ENCODE measurements at regions not wholly inside any gene's neighbourhood (a gene's known extent, or its start where the extent isn't known, plus 50 kb on each side); places are given as distances from the start of the nearest gene placed in this dataset.

GRCh38 chr12:4080213-4080612, 193.3 kb upstream of the CCND2 start:
- intact Hi-C loops (cut with DNase I), result no loop called here
- Histone ChIP-seq H3K9me3 (no peaks in the 10 kb centered on the region), H3K27me3 (no peaks in the 10 kb centered on the region), H3K36me3 (no peaks in the 10 kb centered on the region), H3K4me3 (no peak overlapping the region), H3K27ac (no peak overlapping the region), H3K4me1 (no peaks in the 10 kb centered on the region)
- no peak for DNase-seq
- ATAC-seq, result peak; percentile 60
- TF ChIP-seq CTCF (IDR thresholded peaks at IDR 0.05), result no peak

GRCh38 chr12:4074129-4074528, 199.4 kb upstream of the CCND2 start:
- no peak for TF ChIP-seq CTCF (IDR thresholded peaks at IDR 0.05)
- no peak overlapping the region for H3K4me3 ChIP-seq
- no peaks in the 10 kb centered on the region for H3K27me3 ChIP-seq
- ATAC-seq, result no peak
- intact Hi-C loops (cut with DNase I), result no loop called here
- H3K36me3 ChIP-seq, result no peaks in the 10 kb centered on the region
- H3K4me1 ChIP-seq, result no peaks in the 10 kb centered on the region
- H3K9me3 ChIP-seq, result no peaks in the 10 kb centered on the region
- no peak for DNase-seq
- H3K27ac ChIP-seq, result no peak overlapping the region

GRCh38 chr12:4069670-4070010, 196.4 kb upstream of the PARP11 start:
- no peak overlapping the region for H3K4me3 ChIP-seq
- H3K36me3 ChIP-seq, result no peaks in the 10 kb centered on the region
- DNase-seq, result no peak
- TF ChIP-seq CTCF (IDR thresholded peaks at IDR 0.05), result no peak
- no peaks in the 10 kb centered on the region for H3K27me3 ChIP-seq
- ATAC-seq, result no peak
- intact Hi-C loops (cut with DNase I), result no loop called here
- H3K4me1 ChIP-seq, result no peaks in the 10 kb centered on the region
- H3K9me3 ChIP-seq, result no peaks in the 10 kb centered on the region
- no peak overlapping the region for H3K27ac ChIP-seq

- Histone ChIP-seq H3K27me3 (no peaks in the 10 kb centered on the region), H3K9me3 (no peaks in the 10 kb centered on the region), H3K27ac (no peak overlapping the region), H3K36me3 (no peaks in the 10 kb centered on the region), H3K4me3 (no peak overlapping the region), H3K4me1 (no peaks in the 10 kb centered on the region)
- intact Hi-C loops (cut with DNase I), result no loop called here
- ATAC-seq (peak; percentile 86), DNase-seq (no peak)
- no peak for TF ChIP-seq CTCF (IDR thresholded peaks at IDR 0.05)
Observed at GRCh38 chr12:4068981-4069669, 195.9 kb upstream of the PARP11 start.

- H3K9me3 ChIP-seq, result no peaks in the 10 kb centered on the region
- H3K27ac ChIP-seq, result no peak overlapping the region
- H3K36me3 ChIP-seq, result no peaks in the 10 kb centered on the region
- intact Hi-C loops (cut with DNase I), result no loop called here
- DNase-seq (no peak), ATAC-seq (no peak)
- TF ChIP-seq CTCF (IDR thresholded peaks at IDR 0.05), result no peak
- no peaks in the 10 kb centered on the region for H3K4me1 ChIP-seq
- H3K4me3 ChIP-seq, result no peak overlapping the region
- H3K27me3 ChIP-seq, result peaks cover 4% of the 10 kb centered on the region
Observed at GRCh38 chr12:4064008-4064407, 190.8 kb upstream of the PARP11 start.

Measured in upper lobe of right lung (tissue), 1 donor.